GM23248 (cell line): ENCODE measurements at regions not wholly inside any gene's neighbourhood (a gene's known extent, or its start where the extent isn't known, plus 50 kb on each side); places are given as distances from the start of the nearest gene placed in this dataset.

ENCODE experiments used
- DNase-seq: peaks from one replicate; pipeline ENCODE4 v3.0.0-alpha.2; 2015
- H2AFZ ChIP-seq: fragments of 200-600 bp; sonication (generic); 2 replicates; pipeline ENCODE4 v1.6.1; 2016; ENCODE audit warnings: antibody characterized with exemption
- H3F3A ChIP-seq: fragments of 200-600 bp; sonication (generic); 2 replicates; pipeline ENCODE4 v1.6.1; 2016; ENCODE audit warnings: mild to moderate bottlenecking, antibody characterized with exemption, mixed run types; ENCODE audit not compliant: insufficient read depth
- H3K27ac ChIP-seq: fragments of 200-600 bp; sonication (generic); 2 replicates; pipeline ENCODE4 v1.5.1; 2016; ENCODE audit warnings: mild to moderate bottlenecking
- H3K27me3 ChIP-seq: fragments of 200-600 bp; sonication (generic); replicated peaks from 2 replicates; pipeline ENCODE4 v1.6.1; 2016; ENCODE audit warnings: mild to moderate bottlenecking; ENCODE audit not compliant: insufficient read depth
- H3K36me3 ChIP-seq: fragments of 200-600 bp; sonication (generic); 2 replicates; pipeline ENCODE4 v1.6.1; 2016; ENCODE audit warnings: low read depth, mild to moderate bottlenecking
- H3K4me1 ChIP-seq: fragments of 200-600 bp; sonication (generic); 2 replicates; pipeline ENCODE4 v1.6.1; 2016; ENCODE audit warnings: mild to moderate bottlenecking; ENCODE audit not compliant: insufficient read depth
- H3K4me2 ChIP-seq: fragments of 200-600 bp; sonication (generic); one replicate; pipeline ENCODE4 v1.6.1; 2016; ENCODE audit warnings: mild to moderate bottlenecking; ENCODE audit not compliant: unreplicated experiment
- H3K4me3 ChIP-seq: fragments of 200-600 bp; sonication (generic); 2 replicates; pipeline ENCODE4 v1.5.1; 2016; ENCODE audit warnings: mild to moderate bottlenecking
- H3K79me2 ChIP-seq: fragments of 200-600 bp; sonication (generic); 2 replicates; pipeline ENCODE4 v1.6.1; 2016; ENCODE audit warnings: mild to moderate bottlenecking; ENCODE audit not compliant: insufficient read depth
- H3K9ac ChIP-seq: fragments of 200-600 bp; sonication (generic); 2 replicates; pipeline ENCODE4 v1.6.1; 2016; ENCODE audit warnings: mild to moderate bottlenecking
- H3K9me2 ChIP-seq: fragments of 200-600 bp; sonication (generic); 2 replicates; pipeline ENCODE4 v1.6.1; 2016; ENCODE audit warnings: mixed run types, mild to moderate bottlenecking, moderate library complexity; ENCODE audit not compliant: insufficient read depth
- H3K9me3 ChIP-seq: fragments of 200-600 bp; sonication (generic); one replicate; pipeline ENCODE4 v1.6.1; 2017; ENCODE audit warnings: low read depth
- H4K20me1 ChIP-seq: fragments of 200-600 bp; sonication (generic); 2 replicates; pipeline ENCODE4 v1.6.0; 2016; ENCODE audit not compliant: insufficient read depth
- EZH2 ChIP-seq: fragments of 200-600 bp; sonication (generic); IDR thresholded peaks from 2 replicates; pipeline ENCODE4 v1.6.1; 2018; ENCODE audit warnings: antibody characterized with exemption, mild to moderate bottlenecking; ENCODE audit not compliant: insufficient read depth, poor library complexity, severe bottlenecking
- EZH2phosphoT487 ChIP-seq: fragments of 200-600 bp; sonication (generic); IDR thresholded peaks from 2 replicates; pipeline ENCODE4 v1.6.1; 2018; ENCODE audit warnings: antibody characterized with exemption, moderate library complexity, mild to moderate bottlenecking, low read depth; ENCODE audit not compliant: insufficient read depth
- WGBS, 2 experiments: methylation state at CpG; one replicate each; pipeline ENCODE4 v1.1.6; 2015 to 2017; ENCODE audit warnings: low lambda C conversion rate in 2 of 2, low coverage in 1 of 2; ENCODE audit errors: missing lambda C conversion rate in 2 of 2; 5-methylcytosine and 5-hydroxymethylcytosine counted together
- in situ Hi-C: fragments of 300-500 bp; cut with MboI; formaldehyde crosslinking; loops from 2 replicates; pipeline ENCODE4 v1.15.0; 2020

DNA sequence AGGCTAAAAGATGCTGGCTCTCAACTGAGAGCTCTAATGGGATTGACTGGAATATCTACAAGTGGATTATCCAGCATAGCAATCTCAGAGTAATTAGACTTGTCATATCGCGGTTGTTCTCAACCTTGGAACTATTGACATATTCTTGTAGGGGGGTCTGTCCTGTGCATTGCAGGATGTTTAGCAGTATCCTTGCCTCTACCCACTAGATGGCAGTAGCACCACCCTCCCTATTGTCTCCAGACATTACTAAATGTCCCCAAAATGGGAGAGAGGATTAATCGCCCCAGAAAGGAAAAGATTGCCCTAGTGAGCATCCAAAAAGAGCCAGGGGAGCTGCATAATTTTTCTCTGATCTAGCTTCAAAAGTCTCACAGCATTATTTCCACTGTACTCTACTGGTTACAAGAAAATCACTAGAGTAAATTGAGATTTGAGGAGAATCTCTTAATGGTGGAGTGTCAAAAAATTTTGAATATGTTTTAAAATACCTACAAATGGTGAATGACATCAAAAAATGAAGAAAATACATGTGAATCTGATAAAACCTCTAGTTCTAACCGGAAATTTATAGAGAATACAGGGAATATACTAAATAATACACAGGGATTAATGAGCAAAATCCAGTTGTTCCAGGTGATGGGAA is 388.2 kb upstream of the AGTR1 start:
- peak; percentile 70 for DNase-seq
- H2AFZ ChIP-seq = peak overlapping the region; percentile 84
- 11 to 21% methylated on average over 4 of the region's 4 CpGs for WGBS, 2 experiments

DNA sequence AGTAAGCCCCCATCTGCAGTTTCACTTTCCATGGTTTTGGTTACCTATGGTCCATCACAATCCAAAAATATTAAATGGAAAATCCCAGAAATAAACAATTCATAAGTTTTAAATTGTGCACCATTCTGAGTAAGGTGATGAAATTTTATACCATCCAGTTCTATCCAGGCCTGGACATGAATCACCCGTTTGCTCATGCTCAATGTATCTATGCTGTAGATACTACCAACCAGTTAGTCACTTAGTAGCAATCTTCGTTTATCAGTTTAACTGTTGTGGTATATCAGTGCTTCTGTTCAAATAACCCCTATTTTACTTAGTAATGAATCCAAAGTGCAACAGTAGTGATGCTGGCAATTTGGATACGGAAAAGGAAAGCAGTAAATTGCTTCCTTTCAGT is 381.9 kb upstream of the AGTR1 start:
- Histone ChIP-seq H4K20me1 (no peaks in the 10 kb centered on the region), H3K36me3 (no peaks in the 10 kb centered on the region), H3K9me3 (no peaks in the 10 kb centered on the region), H3K4me1 (peaks cover 16% of the 10 kb centered on the region), H3K27ac (no peak overlapping the region), H3K4me2 (no peak overlapping the region), H3K4me3 (no peak overlapping the region), H2AFZ (no peak overlapping the region), H3K27me3 (no peaks in the 10 kb centered on the region), H3F3A (peaks cover 20% of the 10 kb centered on the region), H3K9me2 (no peaks in the 10 kb centered on the region), H3K9ac (no peak overlapping the region), H3K79me2 (no peaks in the 10 kb centered on the region)
- DNase-seq = peak; percentile 14
- in situ Hi-C loops = no loop called here
- TF ChIP-seq EZH2phosphoT487 (no peak), EZH2 (no peak)
- WGBS, 2 experiments = 91 to 93% methylated on average over 3 of the region's 3 CpGs

More for the DNA sequence above, 388.2 kb upstream of the AGTR1 start:
- H3K27me3 ChIP-seq = no peaks in the 10 kb centered on the region
- H3K4me1 ChIP-seq = no peaks in the 10 kb centered on the region
- in situ Hi-C loops = no loop called here
- no peaks in the 10 kb centered on the region for H3K9me2 ChIP-seq
- no peak for TF ChIP-seq EZH2
- no peak for TF ChIP-seq EZH2phosphoT487
- no peak overlapping the region for H3K4me3 ChIP-seq
- H3K79me2 ChIP-seq = no peaks in the 10 kb centered on the region
- no peaks in the 10 kb centered on the region for H3K36me3 ChIP-seq
- H4K20me1 ChIP-seq = no peaks in the 10 kb centered on the region
- no peaks in the 10 kb centered on the region for H3F3A ChIP-seq
- H3K27ac ChIP-seq = no peak overlapping the region
- no peak overlapping the region for H3K9ac ChIP-seq
- H3K9me3 ChIP-seq = no peaks in the 10 kb centered on the region
- H3K4me2 ChIP-seq = no peak overlapping the region

GRCh38 chr3:148318240-148318639 is 379.5 kb upstream of the AGTR1 start:
- no peak overlapping the region for H2AFZ ChIP-seq
- H3K4me1 ChIP-seq = peaks cover 16% of the 10 kb centered on the region
- in situ Hi-C loops = no loop called here
- no peak overlapping the region for H3K9ac ChIP-seq
- no peaks in the 10 kb centered on the region for H3K9me3 ChIP-seq
- TF ChIP-seq EZH2 (no peak), EZH2phosphoT487 (no peak)
- H4K20me1 ChIP-seq = no peaks in the 10 kb centered on the region
- no peaks in the 10 kb centered on the region for H3K36me3 ChIP-seq
- no peaks in the 10 kb centered on the region for H3K27me3 ChIP-seq
- H3K4me3 ChIP-seq = no peak overlapping the region
- no peak for DNase-seq
- H3F3A ChIP-seq = peaks cover 21% of the 10 kb centered on the region
- H3K27ac ChIP-seq = no peak overlapping the region
- no peak overlapping the region for H3K4me2 ChIP-seq
- 51 to 63% methylated on average over 3 of the region's 3 CpGs for WGBS, 2 experiments
- H3K79me2 ChIP-seq = no peaks in the 10 kb centered on the region
- H3K9me2 ChIP-seq = no peaks in the 10 kb centered on the region

- DNase-seq = peak; percentile 88
- Histone ChIP-seq H2AFZ (peak overlapping the region; percentile 55), H3K27me3 (no peaks in the 10 kb centered on the region), H3K9me3 (no peaks in the 10 kb centered on the region), H3K27ac (peak overlapping the region; percentile 75), H4K20me1 (no peaks in the 10 kb centered on the region), H3K9ac (peak overlapping the region; percentile 56), H3K79me2 (no peaks in the 10 kb centered on the region), H3K4me1 (peaks cover 16% of the 10 kb centered on the region), H3K9me2 (no peaks in the 10 kb centered on the region), H3K4me3 (peak overlapping the region; percentile 51), H3F3A (peaks cover 21% of the 10 kb centered on the region), H3K4me2 (peak overlapping the region; percentile 87), H3K36me3 (no peaks in the 10 kb centered on the region)
- 44% methylated on average over 7 of the region's 7 CpGs for WGBS, 2 experiments
- no peak for TF ChIP-seq EZH2
- TF ChIP-seq EZH2phosphoT487 = no peak
- in situ Hi-C loops = no loop called here
These were observed 378.4 kb upstream of the AGTR1 start for GRCh38 chr3:148319161-148319915.
